Neuronal stem cell (in vitro differentiated cells): ENCODE measurements at regions not wholly inside any gene's neighbourhood (a gene's known extent, or its start where the extent isn't known, plus 50 kb on each side); places are given as distances from the start of the nearest gene placed in this dataset.

ENCODE experiments used
- DNase-seq: peaks from one replicate; pipeline ENCODE4 v3.0.0-alpha.2; 2013; ENCODE audit warnings: low spot score
- H2AFZ ChIP-seq: one replicate; pipeline ENCODE4 v1.6.1; 2013; ENCODE audit warnings: mild to moderate bottlenecking, low read length, inconsistent platforms
- H2AK5ac ChIP-seq: 2 replicates; pipeline ENCODE4 v1.6.1; 2013; ENCODE audit warnings: low read depth, mild to moderate bottlenecking, inconsistent platforms, low read length, moderate library complexity, mixed read lengths
- H2BK120ac ChIP-seq: 2 replicates; pipeline ENCODE4 v1.6.1; 2013; ENCODE audit warnings: low read depth, mild to moderate bottlenecking, inconsistent platforms, low read length, moderate library complexity, mixed read lengths
- H2BK12ac ChIP-seq: one replicate; pipeline ENCODE4 v1.6.1; 2013; ENCODE audit warnings: low read length, inconsistent platforms
- H2BK15ac ChIP-seq: 2 replicates; pipeline ENCODE4 v1.6.1; 2013; ENCODE audit warnings: mild to moderate bottlenecking, low read length, inconsistent platforms, mixed read lengths
- H2BK5ac ChIP-seq: one replicate; pipeline ENCODE4 v1.6.1; 2013; ENCODE audit warnings: inconsistent platforms, mild to moderate bottlenecking, low read length, moderate library complexity
- H3K14ac ChIP-seq: one replicate; pipeline ENCODE4 v1.6.1; 2013; ENCODE audit warnings: low read length, inconsistent platforms
- H3K18ac ChIP-seq: 2 replicates; pipeline ENCODE4 v1.6.1; 2013; ENCODE audit warnings: low read length, inconsistent platforms
- H3K23ac ChIP-seq: 2 replicates; pipeline ENCODE4 v1.6.1; 2013; ENCODE audit warnings: low read depth, mild to moderate bottlenecking, mixed read lengths, low read length, inconsistent platforms; ENCODE audit not compliant: poor library complexity
- H3K27ac ChIP-seq: replicated peaks from 3 replicates; pipeline ENCODE4 v1.5.1; 2013; ENCODE audit warnings: low read length, inconsistent platforms
- H3K27me3 ChIP-seq, 3 experiments: 2 replicates each; pipeline ENCODE4 v1.6.1; 2013; ENCODE audit warnings: low read length in 3 of 3, mild to moderate bottlenecking in 2 of 3, inconsistent platforms in 1 of 3, low read depth in 1 of 3, mixed read lengths in 1 of 3, moderate library complexity in 1 of 3; ENCODE audit not compliant: control insufficient read depth in 3 of 3, insufficient read depth in 3 of 3
- H3K36me3 ChIP-seq, 2 donors: replicated peaks in 1 of 2; 2 replicates each; pipeline ENCODE4 v1.6.1; 2013; ENCODE audit warnings: low read length in 2 of 2; ENCODE audit not compliant: control insufficient read depth in 2 of 2, insufficient read depth in 2 of 2
- H3K4ac ChIP-seq: 2 replicates; pipeline ENCODE4 v1.6.1; 2013; ENCODE audit warnings: inconsistent platforms, mild to moderate bottlenecking, low read length, moderate library complexity
- H3K4me1 ChIP-seq, 2 donors: 1 replicate in 1 of 2; 2 replicates in 1 of 2; pipeline ENCODE4 v1.6.1; 2013; ENCODE audit warnings: low read length in 2 of 2, low read depth in 1 of 2; ENCODE audit not compliant: control insufficient read depth in 2 of 2, insufficient read depth in 1 of 2
- H3K4me2 ChIP-seq: one replicate; pipeline ENCODE4 v1.6.1; 2013; ENCODE audit warnings: mild to moderate bottlenecking, low read length, inconsistent platforms; ENCODE audit not compliant: insufficient read depth, poor library complexity, severe bottlenecking
- H3K4me3 ChIP-seq, 2 donors: 2 replicates each; pipeline ENCODE4 v1.5.1; 2013; ENCODE audit warnings: low read length in 2 of 2, mild to moderate bottlenecking in 2 of 2, inconsistent platforms in 1 of 2, moderate library complexity in 1 of 2
- H3K79me1 ChIP-seq: one replicate; pipeline ENCODE4 v1.6.1; 2013; ENCODE audit warnings: low read depth, mild to moderate bottlenecking, inconsistent platforms, low read length, moderate library complexity
- H3K9ac ChIP-seq: one replicate; pipeline ENCODE4 v1.6.1; 2013; ENCODE audit warnings: mild to moderate bottlenecking, low read depth, low read length, inconsistent platforms; ENCODE audit not compliant: poor library complexity
- H3K9me3 ChIP-seq, 2 donors: replicated peaks in 1 of 2; 2 replicates each; pipeline versions ENCODE3 to v1.6.1; 2013; ENCODE audit warnings: low read length in 2 of 2, mild to moderate bottlenecking in 2 of 2, inconsistent platforms in 1 of 2, low read depth in 1 of 2, mixed read lengths in 1 of 2, moderate library complexity in 1 of 2; ENCODE audit not compliant: control insufficient read depth in 2 of 2, insufficient read depth in 1 of 2
- H4K8ac ChIP-seq: one replicate; pipeline ENCODE4 v1.6.1; 2013; ENCODE audit warnings: low read depth, mild to moderate bottlenecking, inconsistent platforms, low read length, moderate library complexity
- H4K91ac ChIP-seq: one replicate; pipeline ENCODE4 v1.6.1; 2013; ENCODE audit warnings: low read length, low read depth, mild to moderate bottlenecking, inconsistent platforms; ENCODE audit not compliant: poor library complexity
- WGBS, 2 donors: extraction: QIAGEN DNeasy Blood & Tissue Kit; methylation state at CpG; one replicate each; pipeline ENCODE4 v1.1.7; 2013; ENCODE audit warnings: missing lambda C conversion rate in 2 of 2, mixed read lengths in 1 of 2; ENCODE audit not compliant: insufficient read length in 2 of 2, insufficient replicate concordance in 1 of 2; ENCODE audit errors: extremely low coverage in 2 of 2; 5-methylcytosine and 5-hydroxymethylcytosine counted together

- Histone ChIP-seq H2AK5ac (peak overlapping the region; percentile 82), H3K79me1 (no peaks in the 10 kb centered on the region), H3K27me3 (peaks cover 0 to 3% (median 0%) of the 10 kb centered on the region in 3 experiments), H4K91ac (no peak overlapping the region), H3K18ac (peak overlapping the region; percentile 86), H2BK15ac (peak overlapping the region; percentile 78), H4K8ac (no peak overlapping the region), H2BK5ac (peak overlapping the region; percentile 70), H3K27ac (no peak overlapping the region), H2BK120ac (no peak overlapping the region), H3K4me1 (peaks cover 25 to 50% of the 10 kb centered on the region in 2 donors), H3K4me2 (no peak overlapping the region), H3K4me3 (peak overlapping the region in 1 of 2 donors; percentile 8), H3K36me3 (no peaks in the 10 kb centered on the region), H3K4ac (no peak overlapping the region), H3K9ac (peak overlapping the region; percentile 61), H2AFZ (peak overlapping the region; percentile 77), H3K14ac (no peak overlapping the region), H3K23ac (peak overlapping the region; percentile 34), H2BK12ac (no peak overlapping the region), H3K9me3 (peaks cover 0 to 2% of the 10 kb centered on the region in 2 donors)
- no peak for DNase-seq
- no CpG with 5 or more reads among the region's 15 CpGs for WGBS, 2 donors
These were observed 104.7 kb upstream of the IER5L start for GRCh38 chr9:129282731-129283211.

GRCh38 chr9:129282272-129282671, 104.2 kb upstream of the IER5L start:
- Histone ChIP-seq H4K91ac (no peak overlapping the region), H2BK5ac (no peak overlapping the region), H2BK12ac (no peak overlapping the region), H3K23ac (no peak overlapping the region), H3K27ac (no peak overlapping the region), H3K36me3 (no peaks in the 10 kb centered on the region), H3K9ac (peak overlapping the region; percentile 61), H2AK5ac (peak overlapping the region; percentile 82), H3K14ac (no peak overlapping the region), H3K79me1 (no peaks in the 10 kb centered on the region), H3K4ac (no peak overlapping the region), H2BK15ac (no peak overlapping the region), H2BK120ac (no peak overlapping the region), H3K9me3 (no peaks in the 10 kb centered on the region), H3K4me1 (peaks cover 22 to 45% of the 10 kb centered on the region in 2 donors), H4K8ac (no peak overlapping the region), H3K4me3 (no peak overlapping the region), H2AFZ (peak overlapping the region; percentile 77), H3K27me3 (peaks cover 0 to 3% (median 0%) of the 10 kb centered on the region in 3 experiments), H3K4me2 (no peak overlapping the region), H3K18ac (no peak overlapping the region)
- DNase-seq: no peak
- no CpG with 5 or more reads among the region's 12 CpGs for WGBS, 2 donors

DNA sequence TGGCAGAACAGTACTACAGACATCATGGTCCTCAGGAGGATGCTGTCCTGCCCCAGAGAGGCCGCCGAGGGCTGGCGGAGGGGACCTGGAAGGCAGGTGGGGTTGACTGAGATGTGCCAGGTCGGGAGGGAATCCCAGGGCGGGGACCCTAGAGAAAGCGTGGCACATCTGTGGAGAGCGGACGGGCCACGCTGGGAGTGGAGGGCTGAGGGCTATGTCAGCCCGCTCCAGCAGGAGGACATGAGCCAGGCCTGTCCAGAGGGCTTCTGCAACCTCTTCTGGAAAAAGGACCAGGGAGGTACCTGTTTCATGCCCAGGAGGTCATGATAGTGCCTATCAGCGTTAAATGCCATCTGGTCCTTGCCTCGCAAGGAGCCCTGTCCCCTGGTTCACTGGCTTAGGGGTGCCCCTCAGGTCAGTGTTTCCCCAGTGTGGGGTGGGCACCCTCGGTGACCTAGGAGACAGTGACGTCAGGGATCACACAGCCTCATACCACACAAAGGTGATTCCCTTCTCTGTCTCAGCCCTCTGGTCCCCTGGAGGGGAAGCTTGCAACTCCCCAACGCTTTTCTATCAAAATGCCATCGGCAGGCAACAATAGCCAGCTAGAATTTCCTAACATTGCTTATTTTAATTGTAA, 103.6 kb upstream of the IER5L start:
- no peak overlapping the region for H4K91ac ChIP-seq
- H3K9ac ChIP-seq: no peak overlapping the region
- no peak overlapping the region for H3K23ac ChIP-seq
- peak overlapping the region; percentile 4 for H3K14ac ChIP-seq
- peak overlapping the region; percentile 55 for H3K18ac ChIP-seq
- no peak overlapping the region for H3K4me2 ChIP-seq
- no peak overlapping the region for H3K27ac ChIP-seq
- H3K79me1 ChIP-seq: no peaks in the 10 kb centered on the region
- no peak overlapping the region for H4K8ac ChIP-seq
- H2BK12ac ChIP-seq: no peak overlapping the region
- H3K36me3 ChIP-seq: no peaks in the 10 kb centered on the region
- peak overlapping the region; percentile 30 for H2BK15ac ChIP-seq
- no peak overlapping the region for H2BK120ac ChIP-seq
- H3K4me1 ChIP-seq: peaks cover 24 to 47% of the 10 kb centered on the region in 2 donors
- H2AFZ ChIP-seq: no peak overlapping the region
- H3K27me3 ChIP-seq: peaks cover 0 to 3% (median 0%) of the 10 kb centered on the region in 3 experiments
- H3K4me3 ChIP-seq: no peak overlapping the region
- peak overlapping the region; percentile 66 for H2BK5ac ChIP-seq
- H3K4ac ChIP-seq: no peak overlapping the region
- no peak for DNase-seq
- peak overlapping the region; percentile 81 for H2AK5ac ChIP-seq
- no CpG with 5 or more reads among the region's 16 CpGs for WGBS, 2 donors
- H3K9me3 ChIP-seq: no peaks in the 10 kb centered on the region

- Histone ChIP-seq H3K4ac (no peak overlapping the region), H4K91ac (peak overlapping the region; percentile 32), H2BK120ac (no peak overlapping the region), H2AK5ac (peak overlapping the region; percentile 12), H2BK12ac (no peak overlapping the region), H2BK15ac (peak overlapping the region; percentile 75), H3K4me3 (peak overlapping the region in 1 of 2 donors; percentile 1), H3K14ac (no peak overlapping the region), H2BK5ac (peak overlapping the region; percentile 66), H3K27me3 (peaks cover 0 to 3% (median 0%) of the 10 kb centered on the region in 3 experiments), H3K9me3 (no peaks in the 10 kb centered on the region), H2AFZ (no peak overlapping the region), H3K4me2 (no peak overlapping the region), H3K23ac (no peak overlapping the region), H4K8ac (no peak overlapping the region), H3K4me1 (peaks cover 26 to 51% of the 10 kb centered on the region in 2 donors), H3K9ac (peak overlapping the region; percentile 70), H3K79me1 (no peaks in the 10 kb centered on the region), H3K18ac (peak overlapping the region; percentile 70), H3K36me3 (no peaks in the 10 kb centered on the region), H3K27ac (no peak overlapping the region)
- no peak for DNase-seq
- WGBS, 2 donors: no CpG with 5 or more reads among the region's 8 CpGs
These were observed 102.7 kb upstream of the IER5L start for GRCh38 chr9:129280623-129281271.
